HG03521 (cell line): ENCODE measurements at regions not wholly inside any gene's neighbourhood (a gene's known extent, or its start where the extent isn't known, plus 50 kb on each side); places are given as distances from the start of the nearest gene placed in this dataset.
"Not testable (repeated sequence)": the region's sequence is repeated elsewhere in the genome, so short reads cannot be mapped to it uniquely, and the experiment has no call there.

Experiments
- ATAC-seq: cut with Tn5 transposase; IDR thresholded peaks from one replicate; pipeline ENCODE4 v1.9.1; 2021; ENCODE audit warnings: mild to moderate bottlenecking, moderate library complexity; ENCODE audit not compliant: unreplicated experiment

DNA sequence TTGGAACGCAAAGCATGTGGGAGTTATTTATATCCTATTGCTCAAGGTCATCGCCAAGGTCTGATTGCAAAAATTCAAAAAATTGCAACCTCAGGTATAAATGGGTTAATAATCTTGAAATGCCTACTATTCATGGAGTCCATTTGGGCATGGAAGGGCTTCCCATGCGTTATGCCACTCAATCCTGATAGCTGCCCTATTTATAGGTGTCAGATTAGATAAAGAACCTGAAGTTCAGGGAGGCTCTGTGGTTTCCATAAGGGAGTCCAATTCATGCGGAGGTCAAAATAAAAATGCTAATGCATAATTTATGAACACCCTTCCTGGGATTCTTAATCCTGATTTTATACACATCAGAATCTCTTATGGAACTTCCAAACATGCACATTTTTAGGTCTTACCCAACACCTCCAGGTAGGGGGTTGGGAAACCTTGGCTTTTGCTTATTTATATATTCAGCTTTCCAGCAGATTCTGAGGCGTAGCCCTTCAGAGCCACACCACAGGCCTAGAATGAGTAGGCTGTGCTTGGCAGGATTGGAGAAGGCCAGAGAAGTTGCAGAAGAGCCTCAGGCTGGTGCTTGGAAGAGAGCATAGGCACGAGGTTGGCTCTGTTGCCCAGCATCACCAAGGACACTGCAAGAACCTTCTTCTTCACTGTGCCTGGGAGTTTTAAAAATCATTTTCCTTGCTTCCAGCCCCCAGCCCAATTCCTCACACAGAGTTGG lies 324.4 kb upstream of the CFAP20DC start:
- ATAC-seq, result peak; percentile 6

DNA sequence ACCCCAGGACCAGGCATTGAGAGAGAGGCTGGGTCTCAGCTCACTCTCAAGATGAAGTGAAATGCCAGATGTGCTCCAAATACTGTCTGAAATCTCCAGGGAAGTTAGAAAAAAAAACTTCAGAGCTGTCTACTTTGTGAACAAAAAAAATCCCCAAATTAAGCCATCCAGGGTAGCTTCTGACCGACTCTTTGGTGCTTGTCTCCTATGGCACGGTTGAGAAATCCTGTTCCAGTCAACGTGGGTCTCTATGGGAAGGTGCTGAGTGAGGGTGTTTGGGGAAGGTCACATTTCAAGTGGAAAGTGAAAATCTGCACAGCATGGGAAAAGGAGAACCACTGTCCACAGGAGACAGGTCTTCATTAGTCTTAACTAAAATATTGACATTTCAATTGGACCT lies 322.5 kb upstream of the CFAP20DC start:
- ATAC-seq, result no peak

DNA sequence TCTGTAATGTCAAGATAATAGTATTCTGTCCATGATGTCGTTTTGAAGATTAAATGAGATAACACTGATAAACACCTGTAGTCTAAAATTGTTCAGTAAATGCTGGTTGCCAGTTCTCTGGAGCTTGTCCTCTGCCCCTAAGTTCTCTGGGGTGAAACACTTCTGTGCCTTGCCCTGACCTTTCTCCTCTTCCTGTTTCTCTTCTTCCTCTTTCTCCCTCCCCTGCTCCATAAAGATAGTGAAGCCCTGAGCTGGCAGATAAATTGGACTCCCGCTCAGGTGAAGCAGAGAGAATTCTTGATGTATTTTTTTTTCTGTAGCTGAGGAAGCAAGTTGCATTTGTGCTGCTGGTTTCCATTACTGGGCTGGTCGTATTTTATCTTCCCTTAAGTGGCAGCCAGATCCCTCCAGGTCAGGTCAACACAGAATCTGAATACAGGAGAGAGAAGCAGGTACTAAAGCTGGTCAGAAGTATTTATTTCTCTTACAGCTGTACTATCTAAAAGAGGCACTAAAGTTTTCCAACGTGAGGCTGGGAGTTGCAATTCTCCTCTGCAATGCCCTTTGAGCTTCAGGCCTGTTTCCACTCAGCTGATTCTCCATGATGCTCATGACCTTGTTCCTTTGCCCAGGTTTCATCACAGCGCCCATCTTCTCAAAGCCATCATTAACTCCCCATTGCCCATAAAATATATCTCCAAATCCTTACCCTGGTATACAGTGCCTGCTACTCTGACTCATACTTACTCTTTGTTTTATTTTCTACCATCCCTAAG lies 319.3 kb upstream of the CFAP20DC start:
- no peak for ATAC-seq

DNA sequence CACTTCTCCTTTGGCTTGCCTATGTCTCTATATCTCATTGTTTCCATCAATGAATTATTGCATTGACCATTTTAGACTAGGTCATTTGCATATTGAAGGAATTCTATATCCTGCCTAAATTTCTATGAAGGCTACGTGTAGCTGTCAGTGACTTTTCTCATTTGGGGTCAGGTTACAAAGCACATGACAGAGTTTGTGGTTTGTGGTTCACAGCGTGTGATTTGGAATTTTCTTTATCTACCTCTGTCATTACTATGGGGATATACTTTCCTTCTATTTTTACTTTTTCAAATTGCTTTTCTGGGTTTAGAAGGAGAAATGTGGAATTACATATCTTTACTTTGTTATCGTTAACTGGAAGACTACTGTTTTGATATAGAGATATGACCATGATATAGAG lies 317.3 kb upstream of the CFAP20DC start:
- ATAC-seq, result no peak

DNA sequence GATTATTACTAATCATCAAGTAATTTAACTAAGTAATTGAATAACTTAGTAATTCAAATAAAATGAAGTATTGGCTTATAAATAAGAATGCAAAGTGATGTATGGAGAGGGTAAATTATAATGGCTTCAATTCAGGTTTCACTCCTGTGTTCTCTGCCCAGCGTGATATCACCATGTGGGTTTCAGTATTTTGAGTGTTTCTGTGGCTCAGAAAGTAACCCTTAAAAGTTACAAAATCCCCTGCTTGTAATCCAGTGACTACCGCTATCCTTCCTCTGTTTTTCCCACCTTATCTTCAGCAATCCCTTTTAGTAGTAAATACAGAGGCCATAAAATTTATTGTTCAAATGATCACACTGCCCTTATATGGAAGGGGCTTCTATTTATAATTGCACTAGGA lies 316.4 kb upstream of the CFAP20DC start:
- no peak for ATAC-seq

DNA sequence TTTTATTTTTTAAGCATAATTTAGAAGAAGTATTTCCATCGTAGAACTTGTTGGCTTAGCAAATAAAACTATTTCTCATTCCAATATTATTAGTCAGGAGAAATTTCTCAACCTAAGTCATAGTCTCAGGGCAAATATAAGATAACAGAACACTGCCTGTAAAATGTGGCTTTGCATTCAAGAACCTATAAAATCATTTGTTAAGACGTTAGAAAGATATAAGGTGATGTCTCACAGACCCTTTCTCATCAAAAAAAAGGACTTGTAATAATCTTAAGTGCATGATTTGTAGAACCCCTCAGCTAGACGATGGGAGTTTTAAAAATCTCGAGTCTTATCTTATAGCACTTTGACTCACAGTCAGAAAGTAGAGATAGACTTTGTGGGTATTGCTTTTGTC lies 314.7 kb upstream of the CFAP20DC start:
- no peak for ATAC-seq

DNA sequence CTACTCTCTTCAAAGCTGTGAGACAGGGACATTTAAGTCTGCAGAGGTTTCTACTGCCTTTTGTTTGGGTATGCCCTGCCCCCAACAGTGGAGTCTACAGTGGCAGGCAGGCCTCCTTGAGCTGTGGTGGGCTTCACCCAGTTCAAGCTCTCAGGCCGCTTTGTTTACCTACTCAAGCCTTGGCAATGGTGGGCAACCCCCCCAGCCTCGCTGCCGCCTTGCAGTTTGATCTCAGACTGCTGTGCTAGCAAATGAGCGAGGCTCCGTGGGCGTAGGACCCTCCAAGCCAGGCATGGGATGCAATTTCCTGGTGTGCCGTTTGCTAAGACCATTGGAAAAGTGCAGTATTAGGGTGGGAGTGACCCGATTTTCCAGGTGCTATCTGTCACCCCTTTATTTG lies 310.5 kb upstream of the CFAP20DC start:
- not testable (repeated sequence) for ATAC-seq

DNA sequence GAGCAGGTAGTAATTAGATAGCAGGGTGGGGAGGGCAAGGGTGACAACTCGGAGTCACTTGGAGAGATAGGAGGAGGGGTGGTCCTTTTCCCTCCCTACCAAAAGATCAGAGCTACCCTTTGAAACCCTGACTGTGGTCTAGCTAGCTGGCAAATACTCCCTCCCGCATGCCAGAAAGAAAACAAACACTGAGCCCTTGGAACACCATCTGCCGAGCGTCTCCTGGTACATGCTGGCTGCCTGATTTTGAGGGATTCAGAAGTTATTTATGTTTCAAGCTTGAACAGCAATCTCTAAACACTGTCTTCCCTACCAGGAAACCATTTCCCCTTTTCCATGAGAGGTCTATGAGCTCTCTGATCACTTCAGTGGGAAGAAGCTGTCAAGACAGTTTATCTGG lies 291.6 kb upstream of the CFAP20DC start:
- no peak for ATAC-seq

DNA sequence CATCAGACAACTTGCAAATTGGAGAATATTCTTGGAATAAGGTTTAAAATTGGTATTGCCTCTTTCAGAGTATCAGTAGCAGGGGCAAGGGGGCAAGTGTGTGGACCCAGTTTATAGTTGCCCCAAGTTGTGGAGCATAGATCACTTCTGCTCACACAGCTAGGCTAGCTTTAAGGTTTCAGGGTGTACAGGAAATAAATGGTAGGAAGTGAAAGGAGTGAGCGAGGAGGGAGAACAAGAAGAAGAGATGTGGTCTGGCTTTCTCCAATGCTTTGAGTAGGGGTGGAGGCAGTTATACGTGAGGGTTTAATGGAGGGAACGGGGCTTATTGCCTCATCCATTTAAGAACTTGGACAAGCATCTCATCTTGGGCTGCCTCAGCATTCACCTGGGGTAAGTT lies 290.0 kb upstream of the CFAP20DC start:
- ATAC-seq, result no peak

DNA sequence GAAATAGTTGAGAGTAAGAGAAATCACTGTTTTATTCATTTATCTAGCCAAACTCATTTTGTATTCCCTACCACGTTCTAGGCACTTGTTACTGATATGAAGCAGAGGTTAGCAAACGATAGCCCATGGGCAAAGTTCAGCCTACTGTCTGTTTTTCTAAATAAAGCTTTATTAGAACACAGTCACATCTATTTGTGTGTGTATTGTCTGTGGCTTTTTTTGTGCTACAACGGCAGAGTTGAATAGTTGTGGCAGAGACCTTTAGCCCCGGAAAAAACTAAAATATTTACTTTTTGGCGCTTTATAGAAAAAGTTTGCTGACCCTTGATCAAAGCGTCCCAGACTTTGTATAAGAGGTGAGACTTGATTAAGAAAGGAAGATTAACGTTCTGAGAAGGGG lies 289.1 kb upstream of the CFAP20DC start:
- no peak for ATAC-seq

DNA sequence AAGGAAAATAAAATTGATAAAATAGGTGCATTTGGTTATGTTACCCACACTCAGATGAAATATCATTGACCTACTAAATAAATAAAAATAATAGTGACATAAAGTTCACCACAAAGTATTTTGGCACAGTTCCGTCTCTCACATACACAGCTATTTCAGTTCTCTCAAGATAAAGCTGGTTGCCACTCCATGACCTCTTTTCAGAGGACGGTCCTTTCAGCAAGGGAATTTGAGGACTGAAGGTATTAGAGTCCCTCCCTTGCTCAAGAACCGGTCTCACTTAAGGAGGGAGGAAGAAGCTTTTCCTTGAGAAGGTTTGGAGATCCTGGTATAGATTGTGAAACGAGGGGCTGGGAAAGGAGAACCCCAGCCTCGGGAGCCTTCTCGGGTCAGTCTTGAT lies 285.5 kb upstream of the CFAP20DC start:
- ATAC-seq, result no peak

DNA sequence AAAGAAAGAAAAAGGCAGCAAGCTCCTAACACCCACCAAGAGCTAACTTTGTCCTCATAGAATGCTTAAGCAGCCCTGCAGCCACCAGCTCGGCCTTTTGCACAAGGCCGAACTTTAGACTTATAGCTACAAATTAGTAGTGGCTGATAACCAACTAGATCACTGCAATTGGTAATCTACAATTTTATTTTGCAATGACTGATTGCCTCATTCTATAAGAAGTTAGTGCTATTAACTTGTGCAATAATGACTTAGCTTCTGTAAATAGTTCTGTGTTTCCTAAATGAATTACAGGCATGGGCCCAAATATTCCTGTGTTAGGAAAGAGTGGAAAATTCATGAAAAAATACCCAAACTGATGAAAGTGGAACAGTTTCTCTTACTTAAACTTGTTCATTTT lies 284.8 kb upstream of the CFAP20DC start:
- no peak for ATAC-seq

DNA sequence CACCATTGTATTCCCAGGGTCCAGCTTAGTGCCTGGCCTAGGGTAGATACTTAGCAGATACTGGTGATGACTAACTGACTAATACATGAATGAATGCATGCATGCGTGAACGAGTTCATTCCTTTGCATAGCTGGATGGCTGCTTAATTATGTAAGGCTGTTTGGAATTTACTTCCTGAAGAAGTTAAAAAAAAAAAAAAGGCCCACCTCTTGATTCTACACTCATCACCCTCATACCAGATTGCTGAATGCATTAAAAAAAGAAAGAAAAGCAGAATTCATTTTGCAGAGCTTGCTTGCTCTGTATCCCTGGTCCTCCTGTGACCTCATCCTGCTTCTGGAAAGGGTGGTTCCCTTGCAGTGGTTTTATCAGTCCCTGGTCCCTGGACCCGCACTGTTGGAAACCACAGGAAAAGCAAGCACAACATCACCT lies 277.6 kb upstream of the CFAP20DC start:
- no peak for ATAC-seq

DNA sequence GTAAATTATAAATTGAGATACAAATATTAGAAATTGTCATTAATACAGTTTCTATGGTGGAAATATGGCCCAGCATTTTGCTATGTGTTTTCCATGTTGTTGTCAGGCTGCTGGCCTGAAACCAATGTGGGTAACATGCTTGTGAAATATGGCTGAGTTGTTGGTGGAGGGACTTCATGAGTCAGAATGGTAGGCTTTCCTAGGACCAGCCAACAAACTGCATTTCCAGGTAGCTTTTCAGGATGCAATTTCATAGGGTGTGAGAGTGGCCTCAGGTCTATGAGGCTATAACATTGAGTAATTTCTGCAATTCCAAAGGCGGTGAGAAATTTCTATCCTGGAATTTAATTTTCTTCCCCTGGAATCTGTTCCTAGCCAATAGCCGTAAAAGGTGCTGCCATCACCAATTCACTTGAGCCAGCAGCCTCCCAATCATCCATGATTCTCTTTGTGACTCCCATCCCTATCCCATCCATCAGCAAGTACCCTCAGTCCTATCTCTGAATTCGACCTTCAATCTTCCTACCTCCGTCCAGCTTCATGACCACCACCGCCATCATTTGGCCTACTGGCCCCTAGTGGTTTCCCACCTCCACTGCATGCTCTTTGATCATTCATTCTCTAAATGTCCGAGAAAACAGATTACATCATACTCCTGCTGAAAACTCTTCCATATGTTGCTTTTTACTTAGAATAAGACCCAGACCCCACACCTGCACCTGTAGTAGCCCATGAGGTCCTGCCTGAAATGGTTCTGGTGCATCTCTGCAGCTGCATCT lies 276.6 kb upstream of the CFAP20DC start:
- no peak for ATAC-seq

DNA sequence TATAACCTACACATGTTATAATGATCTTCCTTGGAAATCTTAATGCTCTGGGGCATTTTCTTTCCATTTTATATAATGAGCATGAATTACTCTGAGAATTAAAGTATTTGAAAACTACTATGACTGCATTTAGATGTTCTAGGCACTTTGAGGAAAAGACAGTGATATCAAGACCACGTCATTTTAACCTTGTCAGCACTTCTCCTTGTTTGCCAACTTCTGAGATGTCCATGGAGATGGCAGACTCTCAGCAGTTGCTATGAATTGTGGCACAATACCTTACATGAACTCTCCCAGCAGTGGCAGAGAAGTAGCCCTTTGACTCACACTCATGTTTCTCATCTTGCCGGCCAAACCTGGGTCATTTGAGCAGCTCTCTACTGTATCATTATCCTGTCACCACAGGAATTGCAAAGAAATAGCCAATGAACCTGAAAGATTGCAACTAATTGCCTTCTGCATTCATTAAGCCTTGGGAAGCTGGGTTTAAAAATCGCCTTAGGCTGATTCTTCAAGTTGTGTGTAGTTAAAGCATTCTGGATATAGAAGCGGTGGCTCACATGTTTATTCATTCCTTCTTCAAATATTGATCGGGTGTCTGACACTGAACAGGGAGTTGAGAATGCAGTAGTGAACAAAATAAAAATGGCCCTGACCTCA lies 272.2 kb upstream of the CFAP20DC start:
- ATAC-seq, result no peak

DNA sequence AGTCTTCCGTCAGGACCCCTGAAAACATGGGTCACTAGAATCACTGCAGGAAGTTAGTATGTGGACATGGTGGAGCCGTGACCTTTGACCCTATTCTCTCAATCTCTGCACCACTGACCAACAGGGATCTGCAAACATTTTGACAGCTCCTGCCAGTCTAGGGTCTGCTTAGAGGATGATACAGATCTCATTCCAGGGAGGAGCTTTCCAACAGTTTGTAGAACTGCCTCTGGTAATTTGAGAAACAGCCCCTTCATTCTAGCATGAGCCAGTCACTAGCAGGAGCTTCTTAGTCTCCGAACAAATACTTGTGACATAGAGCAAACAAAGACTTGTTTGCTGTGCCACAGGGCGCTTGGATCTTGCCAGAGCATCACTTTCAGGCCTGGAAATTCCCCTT lies 270.3 kb upstream of the CFAP20DC start:
- no peak for ATAC-seq

DNA sequence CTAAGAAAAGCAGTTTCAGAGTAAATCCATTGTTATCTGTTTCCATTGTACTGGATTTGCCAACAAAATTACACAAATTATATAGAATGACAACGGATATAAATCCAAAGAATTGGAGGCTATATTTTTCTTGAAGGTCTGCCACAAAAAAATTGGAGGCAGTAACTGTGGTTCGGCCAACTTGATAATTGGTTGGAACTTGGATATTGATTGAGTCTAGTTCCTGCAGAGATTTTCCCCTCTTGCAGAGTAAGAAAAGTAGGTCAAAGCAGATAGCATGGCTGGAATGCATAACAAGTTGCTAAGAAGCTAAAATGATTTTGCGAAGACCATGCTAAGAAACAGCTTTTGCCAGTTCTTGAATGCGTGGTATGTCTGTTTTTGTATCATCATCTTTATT lies 269.6 kb upstream of the CFAP20DC start:
- no peak for ATAC-seq

DNA sequence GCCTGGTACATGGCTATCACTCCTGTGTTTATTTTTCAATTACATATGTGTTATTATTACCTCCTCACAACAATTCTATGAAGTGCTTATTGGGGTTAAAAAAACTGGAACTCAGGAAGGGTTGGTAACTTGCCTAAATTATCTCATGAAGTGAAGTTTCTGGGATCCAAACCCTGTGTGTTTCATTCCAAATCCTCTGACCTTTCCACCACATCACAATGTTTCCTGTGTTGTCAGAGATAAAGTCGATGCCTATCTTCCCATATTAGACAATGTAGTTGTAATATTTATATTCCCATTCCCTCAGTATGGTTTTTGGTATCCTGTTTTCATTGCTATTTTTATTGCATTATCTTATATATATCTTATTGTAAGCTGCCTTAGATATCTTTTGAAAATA lies 269.1 kb upstream of the CFAP20DC start:
- no peak for ATAC-seq

DNA sequence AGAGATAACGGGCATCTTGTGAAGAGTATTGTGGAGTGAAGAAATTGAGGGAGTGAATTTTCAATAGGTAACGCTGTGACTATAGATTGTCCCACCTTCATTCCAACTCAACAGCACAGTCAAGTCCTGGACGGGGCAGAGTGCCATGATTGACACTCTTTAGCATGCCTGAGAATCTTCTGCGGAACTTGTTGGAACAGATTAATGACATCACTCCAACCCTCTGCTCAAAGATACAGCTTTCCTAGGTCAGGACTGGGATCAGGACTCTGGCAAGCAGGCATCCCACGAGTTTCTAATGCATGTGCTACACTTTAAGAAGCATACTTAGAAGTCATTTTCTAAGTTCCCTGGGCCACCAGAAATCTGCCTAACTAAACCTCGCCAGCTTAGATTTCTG lies 267.6 kb upstream of the CFAP20DC start:
- no peak for ATAC-seq

DNA sequence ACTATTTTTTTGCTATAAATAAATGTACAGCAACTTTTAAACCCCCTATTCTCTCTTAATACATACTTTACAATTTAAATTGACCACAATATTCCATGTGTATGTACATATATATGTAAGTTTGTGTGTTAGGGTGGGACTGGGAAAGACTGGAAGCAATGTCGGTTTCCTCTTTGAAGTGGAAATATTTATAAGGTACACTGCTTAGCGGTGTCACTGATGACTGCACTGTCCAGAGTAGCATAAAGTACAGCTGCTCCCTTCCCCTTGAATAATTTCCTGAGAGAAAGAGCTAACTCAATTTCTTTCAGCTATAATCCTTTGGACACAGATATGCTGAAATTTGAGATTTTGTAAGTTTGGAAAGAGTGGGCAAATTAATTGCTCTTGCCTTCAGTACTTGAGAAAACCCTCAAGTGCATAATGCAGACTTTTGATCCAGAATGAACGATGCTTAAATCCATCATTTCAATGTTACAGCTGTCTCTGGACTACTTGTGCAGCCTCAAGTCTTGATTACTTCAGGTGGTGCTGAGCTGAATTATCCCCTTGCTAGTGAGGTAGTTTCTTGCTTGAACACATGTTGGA lies 267.0 kb upstream of the CFAP20DC start:
- ATAC-seq, result no peak

DNA sequence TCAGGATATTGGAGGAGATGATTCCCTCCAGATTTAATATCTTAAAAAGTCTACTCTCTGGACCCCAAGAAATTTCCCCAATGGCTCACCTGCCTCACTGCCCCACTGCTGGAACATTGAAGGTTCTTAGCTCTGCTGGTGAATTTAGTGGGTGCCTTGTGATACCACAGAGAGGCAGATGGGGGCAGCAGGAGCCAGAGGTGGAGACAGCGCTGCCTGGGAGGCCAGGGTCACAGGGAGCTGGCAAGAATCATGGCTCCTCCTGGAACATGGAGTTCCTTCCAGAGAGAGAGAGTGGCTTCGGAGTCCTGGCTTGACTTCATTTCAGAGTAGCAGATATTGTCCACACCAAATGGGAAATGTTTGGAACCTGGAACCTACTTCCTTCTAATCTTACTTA lies 263.5 kb upstream of the CFAP20DC start:
- ATAC-seq, result peak; percentile 89
